ENCODE measurements at regions not wholly inside any gene's neighbourhood (a gene's known extent, or its start where the extent isn't known, plus 50 kb on each side); places are given as distances from the start of the nearest gene placed in this dataset.

GRCh38 chr15:35852818-35853624 is 307.1 kb upstream of the DPH6 start:
- no peak overlapping the region for H3K4me3 ChIP-seq (ENCODE audit: low read depth, low read length)
- no peak for DNase-seq (ENCODE audit: low read depth)
- no peak for TF ChIP-seq CTCF (conservative IDR thresholded peaks at IDR 0.05; ENCODE audit: low read depth, low read length)

DNA sequence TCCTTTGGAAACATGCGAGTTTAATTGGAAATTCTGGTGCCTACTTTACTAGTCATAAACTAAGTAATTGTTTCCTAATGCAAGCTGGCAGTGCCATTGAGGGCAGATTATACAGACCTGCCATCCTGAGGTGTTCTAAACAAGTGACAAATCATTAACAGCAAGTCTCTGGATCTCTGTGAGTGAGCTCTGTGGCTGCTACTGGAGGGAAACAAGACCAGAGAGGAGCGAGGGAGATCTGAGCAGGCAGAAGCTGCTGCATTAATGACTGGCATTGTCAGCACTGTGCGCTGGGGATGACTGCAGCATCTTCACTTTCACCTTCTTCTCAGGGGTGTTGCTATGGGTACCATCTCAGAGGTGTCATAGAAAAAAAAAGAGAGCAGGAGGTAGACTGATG is 308.4 kb upstream of the DPH6 start:
- DNase-seq (ENCODE audit: low read depth), result no peak
- H3K4me3 ChIP-seq (ENCODE audit: low read depth, low read length), result no peak overlapping the region
- TF ChIP-seq CTCF (conservative IDR thresholded peaks at IDR 0.05; ENCODE audit: low read depth, low read length), result no peak

DNA sequence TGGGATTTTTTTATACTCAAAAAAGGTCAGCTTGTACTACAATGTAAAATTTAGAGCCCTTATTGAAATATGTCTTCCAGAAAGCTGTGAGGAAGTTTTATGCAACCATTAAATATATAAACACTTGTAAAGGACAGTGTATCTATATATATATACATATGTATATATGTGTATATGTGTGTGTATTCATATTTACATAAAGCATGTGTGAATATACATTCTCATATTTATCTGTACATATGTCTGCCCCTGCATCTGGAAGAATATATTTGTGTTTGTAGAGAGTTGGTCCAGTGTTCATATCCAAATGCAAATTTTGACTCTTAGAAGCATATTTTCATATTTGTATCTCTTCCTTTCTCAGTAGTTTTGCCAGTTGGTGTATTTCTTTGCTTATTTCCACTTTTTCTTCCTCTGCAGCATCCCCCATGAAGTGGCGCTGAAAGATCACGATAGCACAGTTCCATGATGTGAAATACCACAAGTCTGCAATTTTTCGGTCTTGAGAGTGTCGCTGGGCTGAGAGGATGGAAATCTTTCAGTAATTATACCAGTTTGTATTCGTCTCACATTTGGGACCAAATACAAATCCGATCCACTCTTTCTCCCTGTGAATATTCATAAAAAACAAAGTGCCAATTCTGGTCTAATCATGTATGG is 311.7 kb upstream of the DPH6 start:
- no peak for DNase-seq (ENCODE audit: low read depth)

DNA sequence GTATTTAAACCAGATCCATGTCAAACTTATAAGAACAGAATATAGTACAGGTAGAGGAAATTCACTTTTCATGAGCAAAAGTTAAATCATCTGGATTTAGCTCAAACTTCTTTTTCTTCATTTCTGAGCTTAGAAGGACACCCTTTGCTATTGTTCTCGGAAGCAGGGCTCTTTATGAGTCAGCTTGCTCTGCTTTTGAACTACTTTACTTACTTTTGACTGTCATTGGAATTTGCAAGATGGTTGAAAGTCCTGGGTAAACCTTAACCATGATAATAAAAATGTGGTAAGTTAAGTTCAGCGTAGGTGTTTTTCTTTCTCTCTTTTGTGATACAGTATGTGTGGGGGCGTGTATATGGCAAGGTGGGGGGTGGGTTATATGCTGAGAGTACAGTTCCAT is 312.7 kb upstream of the DPH6 start:
- DNase-seq (ENCODE audit: low read depth), result peak; percentile 18

More for the DNA sequence above, 311.7 kb upstream of the DPH6 start:
- no peak overlapping the region for H3K4me3 ChIP-seq (ENCODE audit: low read depth, low read length)
- TF ChIP-seq CTCF (conservative IDR thresholded peaks at IDR 0.05; ENCODE audit: low read depth, low read length), result no peak

DNA sequence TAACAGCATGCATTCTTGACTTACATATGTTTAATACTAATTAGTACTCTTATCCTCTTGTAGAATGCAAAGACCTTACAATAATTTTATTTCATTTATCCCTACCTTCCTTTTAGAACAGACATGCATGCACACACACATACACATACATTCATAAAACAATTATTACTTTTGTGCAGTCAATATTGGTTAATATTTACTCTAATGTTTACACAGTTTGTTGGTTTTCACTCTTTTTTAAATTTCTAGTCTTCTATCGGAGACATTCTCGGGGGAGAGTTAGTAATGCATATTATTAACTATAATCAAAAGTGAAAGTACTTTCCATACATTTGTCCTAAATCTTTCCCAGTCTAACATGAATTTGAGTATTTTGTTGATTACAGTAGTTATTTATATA is 317.7 kb upstream of the DPH6 start:
- no peak for DNase-seq (ENCODE audit: low read depth)
- no peak overlapping the region for H3K4me3 ChIP-seq (ENCODE audit: low read depth, low read length)
- no peak for TF ChIP-seq CTCF (conservative IDR thresholded peaks at IDR 0.05; ENCODE audit: low read depth, low read length)

More for the DNA sequence above, 312.7 kb upstream of the DPH6 start:
- TF ChIP-seq CTCF (conservative IDR thresholded peaks at IDR 0.05; ENCODE audit: low read depth, low read length), result no peak
- no peak overlapping the region for H3K4me3 ChIP-seq (ENCODE audit: low read depth, low read length)

GRCh38 chr15:35867356-35867755 is 321.4 kb upstream of the DPH6 start:
- TF ChIP-seq CTCF (conservative IDR thresholded peaks at IDR 0.05; ENCODE audit: low read depth, low read length), result no peak
- DNase-seq (ENCODE audit: low read depth), result no peak
- H3K4me3 ChIP-seq (ENCODE audit: low read depth, low read length), result no peak overlapping the region

Data from epithelial cell of proximal tubule (primary cell).